HG03159 (cell line): ENCODE measurements at regions not wholly inside any gene's neighbourhood (a gene's known extent, or its start where the extent isn't known, plus 50 kb on each side); places are given as distances from the start of the nearest gene placed in this dataset.
A peak's percentile ranks its signal among the peaks of the same experiment; 100 is the strongest.

Experiments
- ATAC-seq: cut with Tn5 transposase; IDR thresholded peaks from one replicate; pipeline ENCODE4 v1.9.1; 2021; ENCODE audit warnings: mild to moderate bottlenecking, moderate library complexity; ENCODE audit not compliant: unreplicated experiment

- ATAC-seq, result peak; percentile 89
These were observed 105.0 kb upstream of the NR0B1 start for GRCh38 chrX:30414144-30414543.

DNA sequence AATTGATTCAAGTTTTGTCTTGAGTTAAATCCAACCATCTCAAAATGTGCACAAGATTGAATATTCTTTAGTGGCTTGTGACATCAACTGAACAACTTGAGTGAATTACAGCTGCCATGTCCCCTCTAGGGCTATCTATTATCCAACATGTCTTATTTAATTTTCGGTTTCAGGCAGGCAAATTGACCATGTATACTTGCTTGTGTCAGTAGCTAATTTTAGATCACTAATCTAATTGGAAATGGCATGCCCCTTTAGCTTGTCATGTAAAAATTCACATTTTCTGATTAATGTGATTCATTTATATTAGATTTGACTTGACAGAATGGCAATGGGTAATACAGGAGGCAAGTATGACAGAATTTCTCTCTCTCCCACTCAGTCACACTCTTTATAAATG lies 93.2 kb upstream of the NR0B1 start:
- ATAC-seq, result no peak

DNA sequence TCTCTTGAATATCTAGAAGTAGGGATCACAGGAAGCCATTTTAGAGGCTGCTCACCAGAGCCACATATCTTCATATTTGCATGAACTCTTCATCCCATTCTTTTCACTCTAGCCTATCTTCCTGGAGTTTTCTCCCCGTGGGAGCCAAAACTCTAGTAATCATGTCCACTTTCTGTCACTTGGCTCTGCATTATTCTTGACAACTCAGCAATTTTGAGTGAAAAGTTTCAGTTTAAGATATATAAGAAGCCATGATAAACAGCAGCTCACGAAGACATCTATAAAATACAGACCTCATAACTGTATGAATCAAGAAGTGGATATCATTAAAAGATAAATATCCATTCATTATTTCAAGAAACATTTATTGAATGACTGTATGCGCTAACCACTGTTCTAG lies 79.1 kb upstream of the NR0B1 start:
- ATAC-seq, result no peak

DNA sequence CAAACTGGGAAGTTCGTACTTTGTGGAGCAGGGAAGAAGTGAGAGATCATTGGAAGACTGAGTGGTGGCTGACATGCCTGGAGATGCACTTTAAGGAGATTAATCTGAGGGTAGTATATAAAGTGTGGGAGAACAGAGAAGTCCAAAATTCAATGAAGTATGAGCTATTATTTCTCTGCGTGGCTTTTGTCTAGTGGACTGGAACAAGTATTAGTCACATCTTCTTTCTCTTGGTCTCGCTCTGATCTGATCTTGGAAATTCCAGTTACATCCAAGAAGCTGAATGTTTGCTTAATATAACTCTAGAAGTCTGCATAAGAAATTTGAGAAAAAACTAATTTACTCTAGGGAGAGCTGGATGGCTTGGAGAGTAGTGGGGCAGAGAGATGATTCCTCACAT lies 64.8 kb upstream of the NR0B1 start:
- no peak for ATAC-seq

DNA sequence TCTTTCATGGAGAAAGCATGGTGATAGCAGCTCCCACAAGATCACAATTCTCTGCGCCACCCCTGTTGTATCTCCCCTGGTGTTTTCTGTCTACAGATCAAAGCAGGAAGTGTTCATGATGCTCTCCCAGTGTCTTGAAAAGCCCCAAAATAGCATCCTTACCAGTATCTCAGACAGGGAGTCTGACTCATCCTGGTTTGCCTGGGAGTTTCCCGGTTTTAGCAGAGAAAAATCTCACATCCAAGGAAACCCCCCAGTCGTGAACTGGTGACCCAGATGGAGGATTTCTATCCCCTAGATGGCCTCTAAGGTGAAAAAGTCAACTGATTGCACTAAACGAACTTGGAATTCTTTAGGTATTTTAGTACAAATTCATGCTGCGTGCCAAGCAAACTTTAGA lies 64.3 kb upstream of the NR0B1 start:
- no peak for ATAC-seq

- ATAC-seq, result no peak
These were observed 55.0 kb upstream of the NR0B1 start for GRCh38 chrX:30364229-30364628.
